T-cell (primary cell): ENCODE measurements at regions not wholly inside any gene's neighbourhood (a gene's known extent, or its start where the extent isn't known, plus 50 kb on each side); places are given as distances from the start of the nearest gene placed in this dataset.

Source experiments
- ATAC-seq, 4 experiments: fragments of 200-7000 bp in 3 of 4; fragments of 150-1000 bp in 1 of 4; cut with Tn5 transposase; replicated peaks in 1 of 4; 1 replicate in 3 of 4; 2 replicates in 1 of 4; pipeline ENCODE4 v1.10.0; 2021; ENCODE audit warnings: moderate library complexity in 3 of 4, mild to moderate bottlenecking in 2 of 4, moderate number of reproducible peaks in 1 of 4
- CTCF ChIA-PET, 2 donors: fragments of 300-600 bp; sonication (Branson Sonifier 250); formaldehyde crosslinking; loops; one replicate each; lab custom pipeline; 2022; ENCODE audit warnings: antibody characterized with exemption in 2 of 2; lab: Charles Lee
- POLR2A ChIA-PET, 2 donors: fragments of 300-600 bp; sonication (Branson Sonifier 250); formaldehyde crosslinking; loops; one replicate each; lab custom pipeline; 2022; ENCODE audit warnings: antibody characterized with exemption in 2 of 2; lab: Charles Lee
- DNase-seq, 35 experiments: peaks; one replicate each; pipeline versions ENCODE4 v3.0.0 to v3.0.0-alpha.2; 2013 to 2023
- H3K27ac ChIP-seq: one replicate; pipeline ENCODE4 v1.5.1; 2013; ENCODE audit warnings: low read length
- H3K27me3 ChIP-seq, 2 experiments: replicated peaks in 1 of 2; 1 replicate in 1 of 2; 2 replicates in 1 of 2; pipeline versions ENCODE4 v1.6.1 to v1.7.0; 2013; ENCODE audit warnings: low read length in 1 of 2, mixed read lengths in 1 of 2; ENCODE audit not compliant: control insufficient read depth in 2 of 2, insufficient read depth in 2 of 2; ENCODE audit errors: extremely low read depth in 1 of 2
- H3K36me3 ChIP-seq, 2 donors: 1 replicate in 1 of 2; 2 replicates in 1 of 2; pipeline versions ENCODE4 v1.6.1 to v1.7.0; 2013; ENCODE audit warnings: low read length in 1 of 2; ENCODE audit not compliant: control insufficient read depth in 2 of 2, insufficient read depth in 1 of 2; ENCODE audit errors: extremely low read depth in 1 of 2
- H3K4me1 ChIP-seq, 2 experiments: 1 replicate in 1 of 2; 2 replicates in 1 of 2; pipeline versions ENCODE4 v1.6.1 to v1.7.0; 2013; ENCODE audit warnings: low read length in 2 of 2, mixed read lengths in 1 of 2; ENCODE audit not compliant: insufficient read depth in 2 of 2, control insufficient read depth in 1 of 2; ENCODE audit errors: extremely low read depth in 1 of 2
- H3K4me3 ChIP-seq, 2 donors: 1 replicate in 1 of 2; 2 replicates in 1 of 2; pipeline versions ENCODE4 v1.5.1 to v1.7.0; 2013; ENCODE audit warnings: mild to moderate bottlenecking in 2 of 2, low read length in 1 of 2, moderate library complexity in 1 of 2; ENCODE audit not compliant: control insufficient read depth in 1 of 2; ENCODE audit errors: extremely low read depth in 1 of 2
- H3K9me3 ChIP-seq: 2 replicates; pipeline ENCODE4 v1.7.0; 2013
- H3K27ac Mint-ChIP-seq, 2 donors: one replicate each; pipeline ENCODE4 v1.8.0; 2020 to 2021; ENCODE audit warnings: mild to moderate bottlenecking in 2 of 2, mixed read lengths in 2 of 2
- H3K27me3 Mint-ChIP-seq, 2 donors: one replicate each; pipeline ENCODE4 v1.8.0; 2021 to 2022; ENCODE audit warnings: mixed read lengths in 2 of 2
- H3K36me3 Mint-ChIP-seq: one replicate; pipeline ENCODE4 v1.8.0; 2021; ENCODE audit warnings: mixed read lengths
- H3K4me1 Mint-ChIP-seq, 3 donors: one replicate each; pipeline ENCODE4 v1.8.0; 2020 to 2022; ENCODE audit warnings: mixed read lengths in 3 of 3, mild to moderate bottlenecking in 1 of 3
- H3K4me3 Mint-ChIP-seq, 3 donors: one replicate each; pipeline ENCODE4 v1.8.0; 2020 to 2022; ENCODE audit warnings: mild to moderate bottlenecking in 3 of 3, mixed read lengths in 3 of 3, moderate library complexity in 3 of 3
- H3K9me3 Mint-ChIP-seq, 3 donors: one replicate each; pipeline ENCODE4 v1.8.0; 2020 to 2022; ENCODE audit warnings: mixed read lengths in 3 of 3
- WGBS: methylation state at CpG from one replicate; pipeline ENCODE4 v1.1.5; 2013; ENCODE audit warnings: missing lambda C conversion rate; ENCODE audit not compliant: insufficient coverage; 5-methylcytosine and 5-hydroxymethylcytosine counted together

DNA sequence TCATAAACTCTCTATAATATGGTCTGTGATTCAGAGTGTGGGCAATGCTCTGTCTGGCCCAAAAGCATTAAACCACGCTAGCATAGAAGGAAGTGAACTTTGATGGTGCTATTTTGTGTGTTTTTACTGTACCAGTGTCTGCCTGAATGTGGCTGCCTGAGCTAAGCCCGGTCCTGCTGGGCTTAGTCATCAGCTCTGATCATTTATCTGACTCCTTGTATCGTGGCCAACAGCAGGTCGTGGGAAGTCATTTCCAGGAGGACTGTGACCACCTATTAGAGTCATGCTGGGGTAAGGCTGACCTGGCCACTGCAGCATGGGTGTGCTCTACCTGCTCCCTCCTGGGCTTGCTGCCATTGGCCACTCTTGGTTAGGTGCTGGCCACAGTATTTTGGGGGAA, 239.1 kb upstream of the CEP162 start:
- CTCF ChIA-PET, result no interaction called here
- Mint-ChIP-seq H3K4me1 (no peaks in the 10 kb centered on the region), H3K36me3 (no peaks in the 10 kb centered on the region), H3K9me3 (peaks cover 0 to 10% (median 0%) of the 10 kb centered on the region in 3 donors), H3K27me3 (no peaks in the 10 kb centered on the region), H3K4me3 (no peak overlapping the region), H3K27ac (no peak overlapping the region)
- Histone ChIP-seq H3K9me3 (no peaks in the 10 kb centered on the region), H3K4me1 (no peaks in the 10 kb centered on the region), H3K27ac (no peak overlapping the region), H3K4me3 (no peak overlapping the region), H3K36me3 (no peaks in the 10 kb centered on the region), H3K27me3 (no peaks in the 10 kb centered on the region)
- POLR2A ChIA-PET, result interaction anchor here in 1 of 2 donors (0.6 kb wide), 1 partner anchor 847 kb away, joined by 3 read pairs; no protein-coding TSS in a partner anchor
- no peak for ATAC-seq
- no peak for DNase-seq
- 51% methylated on average over 4 of the region's 4 CpGs for WGBS

DNA sequence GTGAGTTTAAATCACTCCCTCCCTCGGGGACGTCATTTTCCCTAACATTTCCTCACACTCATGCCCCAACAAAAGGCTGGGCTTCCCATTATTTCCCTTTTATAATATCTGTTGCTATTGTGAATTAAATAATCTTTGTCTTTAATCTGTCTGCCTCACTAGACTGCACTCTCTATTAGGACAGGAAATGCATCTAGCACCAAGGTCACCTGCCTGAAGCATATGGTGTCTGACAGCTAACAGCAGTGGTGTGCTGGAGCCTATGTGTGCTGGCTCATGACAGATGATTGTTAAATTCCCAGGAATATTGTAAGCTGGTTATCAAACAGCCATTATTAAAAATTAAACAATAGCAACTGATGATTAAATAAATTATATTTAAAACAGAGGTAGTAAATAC, 237.0 kb upstream of the CEP162 start:
- Mint-ChIP-seq H3K9me3 (peaks cover 0 to 10% (median 0%) of the 10 kb centered on the region in 3 donors), H3K27me3 (no peaks in the 10 kb centered on the region), H3K36me3 (no peaks in the 10 kb centered on the region), H3K4me1 (no peaks in the 10 kb centered on the region), H3K27ac (no peak overlapping the region), H3K4me3 (no peak overlapping the region)
- CTCF ChIA-PET, result no interaction called here
- DNase-seq (no peak), ATAC-seq (no peak)
- no CpG with 5 or more reads among the region's 2 CpGs for WGBS
- POLR2A ChIA-PET, result no interaction called here
- Histone ChIP-seq H3K36me3 (no peaks in the 10 kb centered on the region), H3K27me3 (no peaks in the 10 kb centered on the region), H3K4me1 (no peaks in the 10 kb centered on the region), H3K27ac (no peak overlapping the region), H3K9me3 (no peaks in the 10 kb centered on the region), H3K4me3 (no peak overlapping the region)

DNA sequence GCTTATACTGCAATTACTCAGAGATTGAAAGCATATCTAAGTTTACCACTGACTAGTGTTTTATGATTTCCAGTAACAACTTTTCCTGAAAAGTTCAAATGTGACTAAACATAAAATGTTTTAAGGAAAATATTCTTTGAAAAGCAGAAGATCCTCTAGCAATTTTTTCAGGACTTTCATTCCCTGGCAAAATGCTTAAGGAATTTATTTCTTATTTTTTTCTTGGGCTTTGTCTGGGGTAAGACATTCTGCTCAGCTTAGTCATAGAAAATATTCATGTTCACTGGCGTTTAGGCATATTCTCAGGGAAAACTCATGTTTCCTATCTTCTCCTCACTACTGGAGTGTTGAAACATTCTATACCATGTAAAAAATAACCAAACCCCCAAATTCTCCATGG, 235.3 kb upstream of the CEP162 start:
- Mint-ChIP-seq H3K4me3 (no peak overlapping the region), H3K4me1 (no peaks in the 10 kb centered on the region), H3K27me3 (no peaks in the 10 kb centered on the region), H3K9me3 (peaks cover 0 to 10% (median 0%) of the 10 kb centered on the region in 3 donors), H3K36me3 (no peaks in the 10 kb centered on the region), H3K27ac (no peak overlapping the region)
- no peak for DNase-seq
- Histone ChIP-seq H3K27ac (no peak overlapping the region), H3K4me1 (no peaks in the 10 kb centered on the region), H3K4me3 (no peak overlapping the region), H3K36me3 (no peaks in the 10 kb centered on the region), H3K9me3 (no peaks in the 10 kb centered on the region), H3K27me3 (no peaks in the 10 kb centered on the region)
- ATAC-seq, result no peak
- 60% methylated on average over 1 of the region's 1 CpG for WGBS
- POLR2A ChIA-PET, result no interaction called here
- CTCF ChIA-PET, result no interaction called here

DNA sequence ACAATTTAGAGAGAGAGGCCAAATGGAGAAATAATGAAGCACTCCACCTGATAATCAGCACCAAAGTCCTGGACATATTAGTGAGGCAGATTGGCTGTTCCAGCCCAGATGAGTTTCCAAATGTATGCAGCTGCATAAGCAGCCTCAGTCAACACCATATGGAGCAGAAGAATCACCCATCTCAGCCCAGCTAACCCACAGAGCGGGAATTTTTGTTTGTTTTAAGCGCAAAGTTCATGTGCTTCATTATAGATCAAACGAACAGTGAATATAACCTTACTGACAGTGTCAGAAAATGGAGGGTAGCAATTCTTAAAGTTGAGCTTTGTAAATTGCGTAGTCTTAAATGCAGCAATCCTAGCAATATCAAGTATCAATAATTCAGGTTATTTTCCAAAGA, 234.0 kb upstream of the CEP162 start:
- peaks cover 0 to 10% (median 0%) of the 10 kb centered on the region in 3 donors for H3K9me3 Mint-ChIP-seq
- Histone ChIP-seq H3K4me3 (no peak overlapping the region), H3K27me3 (no peaks in the 10 kb centered on the region), H3K4me1 (no peaks in the 10 kb centered on the region), H3K27ac (no peak overlapping the region), H3K36me3 (no peaks in the 10 kb centered on the region), H3K9me3 (no peaks in the 10 kb centered on the region)
- ChIA-PET CTCF (no interaction called here), POLR2A (no interaction called here)
- no peak overlapping the region for H3K4me3 Mint-ChIP-seq
- WGBS, result no CpG with 5 or more reads among the region's 4 CpGs
- no peaks in the 10 kb centered on the region for H3K36me3 Mint-ChIP-seq
- no peaks in the 10 kb centered on the region for H3K27me3 Mint-ChIP-seq
- DNase-seq (no peak), ATAC-seq (no peak)
- no peaks in the 10 kb centered on the region for H3K4me1 Mint-ChIP-seq
- no peak overlapping the region for H3K27ac Mint-ChIP-seq

DNA sequence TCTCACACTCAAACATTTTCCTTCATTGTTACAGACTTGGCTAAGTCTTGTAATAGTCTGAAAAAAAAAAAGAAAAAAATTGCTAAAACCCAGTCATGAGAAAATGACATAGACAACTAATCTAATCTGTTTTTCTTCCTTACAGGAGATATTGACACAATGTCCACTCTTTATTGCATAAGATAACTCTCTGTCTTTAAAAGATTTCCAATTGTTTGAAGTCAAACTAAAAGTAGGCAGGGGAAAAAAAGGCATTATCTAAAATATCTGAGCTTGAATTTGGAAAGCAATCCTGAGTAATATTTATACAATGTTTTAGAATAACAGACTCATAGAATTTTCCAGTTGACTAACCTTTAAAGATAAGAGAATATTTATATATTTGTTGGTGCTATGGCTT, 233.0 kb upstream of the CEP162 start:
- Mint-ChIP-seq H3K9me3 (peaks cover 0 to 10% (median 0%) of the 10 kb centered on the region in 3 donors), H3K36me3 (no peaks in the 10 kb centered on the region)

DNA sequence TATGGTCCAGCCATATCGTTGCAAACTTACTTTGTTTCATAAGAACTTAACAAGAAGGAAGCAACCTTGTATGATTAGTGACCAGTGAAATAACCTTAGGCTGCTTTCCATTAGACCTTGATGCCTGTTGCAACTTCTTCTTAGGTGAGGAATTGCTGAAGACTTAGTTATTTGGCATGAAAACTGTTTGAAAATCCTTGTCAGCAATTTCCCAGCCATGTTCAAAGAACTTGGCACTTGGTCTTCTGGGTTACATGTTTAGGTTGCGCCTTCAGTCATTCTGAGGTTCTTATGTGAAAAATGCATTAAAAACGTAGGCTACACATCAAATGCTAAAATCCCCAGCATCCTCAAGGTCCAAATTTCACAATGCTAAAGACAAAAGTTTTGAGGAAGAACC, 232.0 kb upstream of the CEP162 start:
- H3K4me1 Mint-ChIP-seq, result no peaks in the 10 kb centered on the region
- WGBS, result no CpG with 5 or more reads among the region's 3 CpGs
- Histone ChIP-seq H3K36me3 (no peaks in the 10 kb centered on the region), H3K9me3 (no peaks in the 10 kb centered on the region), H3K27me3 (no peaks in the 10 kb centered on the region), H3K4me1 (no peaks in the 10 kb centered on the region), H3K27ac (no peak overlapping the region), H3K4me3 (no peak overlapping the region)
- H3K4me3 Mint-ChIP-seq, result no peak overlapping the region
- no peaks in the 10 kb centered on the region for H3K27me3 Mint-ChIP-seq
- peaks cover 0 to 9% (median 0%) of the 10 kb centered on the region in 3 donors for H3K9me3 Mint-ChIP-seq
- ChIA-PET POLR2A (no interaction called here), CTCF (no interaction called here)
- no peak for ATAC-seq
- no peak for DNase-seq
- no peaks in the 10 kb centered on the region for H3K36me3 Mint-ChIP-seq
- H3K27ac Mint-ChIP-seq, result no peak overlapping the region

More for the DNA sequence above, 233.0 kb upstream of the CEP162 start:
- H3K27ac ChIP-seq, result no peak overlapping the region
- no peaks in the 10 kb centered on the region for H3K36me3 ChIP-seq
- no peaks in the 10 kb centered on the region for H3K4me1 ChIP-seq
- ChIA-PET POLR2A (no interaction called here), CTCF (no interaction called here)
- Mint-ChIP-seq H3K4me1 (no peaks in the 10 kb centered on the region), H3K27ac (no peak overlapping the region), H3K27me3 (no peaks in the 10 kb centered on the region), H3K4me3 (no peak overlapping the region)
- no peak overlapping the region for H3K4me3 ChIP-seq
- H3K27me3 ChIP-seq, result no peaks in the 10 kb centered on the region
- ATAC-seq, result no peak
- no peaks in the 10 kb centered on the region for H3K9me3 ChIP-seq
- DNase-seq, result no peak

DNA sequence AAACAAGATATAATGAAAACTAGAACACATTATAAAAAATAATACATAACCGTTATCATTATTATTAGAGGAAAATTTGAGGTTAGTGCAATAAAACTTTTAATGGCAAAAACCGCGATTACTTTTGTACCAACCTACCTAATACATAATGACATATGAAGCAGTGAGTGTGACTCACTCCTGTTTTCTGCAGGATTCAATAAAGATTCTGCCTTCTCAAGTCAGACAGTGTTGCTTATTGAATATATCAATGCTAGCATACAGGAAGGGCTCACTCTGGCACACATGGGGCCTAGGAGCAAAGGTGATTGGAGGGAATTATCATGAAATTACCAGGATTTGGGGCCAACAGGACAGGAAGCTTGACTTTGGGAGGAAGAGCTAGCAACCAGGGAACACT, 230.8 kb upstream of the CEP162 start:
- CTCF ChIA-PET, result interaction anchor here in 1 of 2 donors (0.7 kb wide), 1 partner anchor 295 kb away, joined by 3 read pairs; no protein-coding TSS in a partner anchor
- no peak overlapping the region for H3K27ac Mint-ChIP-seq
- H3K27me3 ChIP-seq, result no peaks in the 10 kb centered on the region
- H3K27ac ChIP-seq, result no peak overlapping the region
- H3K4me1 Mint-ChIP-seq, result no peaks in the 10 kb centered on the region
- POLR2A ChIA-PET, result no interaction called here
- no peaks in the 10 kb centered on the region for H3K4me1 ChIP-seq
- H3K4me3 Mint-ChIP-seq, result no peak overlapping the region
- no peak for DNase-seq
- H3K9me3 Mint-ChIP-seq, result no peaks in the 10 kb centered on the region
- ATAC-seq, result no peak
- no peaks in the 10 kb centered on the region for H3K9me3 ChIP-seq
- no peaks in the 10 kb centered on the region for H3K27me3 Mint-ChIP-seq
- H3K36me3 Mint-ChIP-seq, result no peaks in the 10 kb centered on the region
- no peak overlapping the region for H3K4me3 ChIP-seq
- no CpG with 5 or more reads among the region's 3 CpGs for WGBS
- H3K36me3 ChIP-seq, result no peaks in the 10 kb centered on the region
